Fibroblast of skin of back (primary cell): ENCODE measurements at regions not wholly inside any gene's neighbourhood (a gene's known extent, or its start where the extent isn't known, plus 50 kb on each side); places are given as distances from the start of the nearest gene placed in this dataset.
"Not testable (repeated sequence)": the region's sequence is repeated elsewhere in the genome, so short reads cannot be mapped to it uniquely, and the experiment has no call there.

Source experiments
- DNase-seq: peaks from one replicate; pipeline ENCODE4 v3.0.0-alpha.2; 2013

GRCh38 chr13:80685942-80686341, 345.0 kb upstream of the SPRY2 start:
- DNase-seq: no peak

- DNase-seq: no peak
Observed at GRCh38 chr13:80684217-80684991, 343.5 kb upstream of the SPRY2 start.

GRCh38 chr13:80680786-80681366, 339.9 kb upstream of the SPRY2 start:
- DNase-seq: no peak

GRCh38 chr13:80679423-80679822, 338.5 kb upstream of the SPRY2 start:
- no peak for DNase-seq

GRCh38 chr13:80677227-80677626, 336.3 kb upstream of the SPRY2 start:
- DNase-seq: no peak

GRCh38 chr13:80675442-80675841, 334.5 kb upstream of the SPRY2 start:
- DNase-seq: not testable (repeated sequence)

- no peak for DNase-seq
Observed at GRCh38 chr13:80671773-80672172, 330.8 kb upstream of the SPRY2 start.

- no peak for DNase-seq
Observed at GRCh38 chr13:80669112-80669511, 328.2 kb upstream of the SPRY2 start.

- no peak for DNase-seq
Observed at GRCh38 chr13:80668452-80668851, 327.5 kb upstream of the SPRY2 start.

- DNase-seq: peak; percentile 94
Observed at GRCh38 chr13:80666782-80667552, 326.0 kb upstream of the SPRY2 start.

GRCh38 chr13:80665792-80666333, 324.9 kb upstream of the SPRY2 start:
- DNase-seq: peak; percentile 38

GRCh38 chr13:80664950-80665349, 324.0 kb upstream of the SPRY2 start:
- peak; percentile 52 for DNase-seq

GRCh38 chr13:80663788-80664187, 322.9 kb upstream of the SPRY2 start:
- no peak for DNase-seq

- DNase-seq: no peak
Observed at GRCh38 chr13:80658705-80659104, 317.8 kb upstream of the SPRY2 start.

GRCh38 chr13:80656512-80656904, 315.6 kb upstream of the SPRY2 start:
- no peak for DNase-seq

- DNase-seq: no peak
Observed at GRCh38 chr13:80655778-80656511, 315.0 kb upstream of the SPRY2 start.

GRCh38 chr13:80654638-80655249, 313.8 kb upstream of the SPRY2 start:
- DNase-seq: no peak

- no peak for DNase-seq
Observed at GRCh38 chr13:80649274-80649673, 308.3 kb upstream of the SPRY2 start.

GRCh38 chr13:80642641-80643040, 301.7 kb upstream of the SPRY2 start:
- DNase-seq: no peak

- DNase-seq: no peak
Observed at GRCh38 chr13:80633251-80633650, 292.3 kb upstream of the SPRY2 start.

GRCh38 chr13:80630685-80631121, 289.8 kb upstream of the SPRY2 start:
- DNase-seq: peak; percentile 35

- no peak for DNase-seq
Observed at GRCh38 chr13:80618781-80619180, 277.9 kb upstream of the SPRY2 start.
